ENCODE measurements at regions not wholly inside any gene's neighbourhood (a gene's known extent, or its start where the extent isn't known, plus 50 kb on each side); places are given as distances from the start of the nearest gene placed in this dataset.

DNA sequence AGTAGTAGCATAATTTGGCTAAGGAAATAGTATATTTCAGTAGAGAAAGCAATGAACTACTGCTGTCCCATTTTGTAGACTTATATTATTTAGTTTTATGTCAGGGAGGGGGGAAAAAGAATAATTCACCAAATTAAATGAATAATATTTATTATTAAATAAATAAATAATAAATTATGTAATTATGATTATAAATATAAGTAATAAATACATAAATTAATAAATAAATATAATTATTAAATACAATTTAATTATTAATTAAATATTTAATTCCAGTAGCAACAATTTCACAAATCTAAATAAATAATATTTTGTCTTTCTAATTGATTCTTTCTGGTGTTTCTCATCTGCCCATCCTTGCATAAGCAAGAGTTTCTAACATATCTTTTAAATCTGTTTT is 81.1 kb upstream of the PLSCR4 start:
- TF ChIP-seq, protein P1, sequence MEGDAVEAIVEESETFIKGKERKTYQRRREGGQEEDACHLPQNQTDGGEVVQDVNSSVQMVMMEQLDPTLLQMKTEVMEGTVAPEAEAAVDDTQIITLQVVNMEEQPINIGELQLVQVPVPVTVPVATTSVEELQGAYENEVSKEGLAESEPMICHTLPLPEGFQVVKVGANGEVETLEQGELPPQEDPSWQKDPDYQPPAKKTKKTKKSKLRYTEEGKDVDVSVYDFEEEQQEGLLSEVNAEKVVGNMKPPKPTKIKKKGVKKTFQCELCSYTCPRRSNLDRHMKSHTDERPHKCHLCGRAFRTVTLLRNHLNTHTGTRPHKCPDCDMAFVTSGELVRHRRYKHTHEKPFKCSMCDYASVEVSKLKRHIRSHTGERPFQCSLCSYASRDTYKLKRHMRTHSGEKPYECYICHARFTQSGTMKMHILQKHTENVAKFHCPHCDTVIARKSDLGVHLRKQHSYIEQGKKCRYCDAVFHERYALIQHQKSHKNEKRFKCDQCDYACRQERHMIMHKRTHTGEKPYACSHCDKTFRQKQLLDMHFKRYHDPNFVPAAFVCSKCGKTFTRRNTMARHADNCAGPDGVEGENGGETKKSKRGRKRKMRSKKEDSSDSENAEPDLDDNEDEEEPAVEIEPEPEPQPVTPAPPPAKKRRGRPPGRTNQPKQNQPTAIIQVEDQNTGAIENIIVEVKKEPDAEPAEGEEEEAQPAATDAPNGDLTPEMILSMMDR (IDR thresholded peaks at IDR 0.05): no peak
- TF ChIP-seq POLR2A (IDR thresholded peaks at IDR 0.05): no peak
